CD4-positive, alpha-beta T cell (primary cell): ENCODE measurements at regions not wholly inside any gene's neighbourhood (a gene's known extent, or its start where the extent isn't known, plus 50 kb on each side); places are given as distances from the start of the nearest gene placed in this dataset.

ENCODE experiments used
- ATAC-seq: fragments of 200-7000 bp; cut with Tn5 transposase; one replicate; pipeline ENCODE4 v1.10.0; 2022; ENCODE audit warnings: mild to moderate bottlenecking; ENCODE audit not compliant: poor library complexity
- CTCF ChIA-PET: fragments of 350-600 bp; sonication (Branson Sonifier 250); formaldehyde crosslinking; loops from one replicate; lab custom pipeline; 2021; ENCODE audit warnings: antibody characterized with exemption, inconsistent platforms; lab: Charles Lee
- POLR2A ChIA-PET: fragments of 350-600 bp; sonication (Branson Sonifier 250); formaldehyde crosslinking; loops from one replicate; lab custom pipeline; 2021; ENCODE audit warnings: antibody characterized with exemption, inconsistent platforms; lab: Charles Lee
- DNase-seq, 14 experiments: peaks; one replicate each; pipeline ENCODE4 v3.0.0-alpha.2; 2013 to 2020; ENCODE audit warnings: mixed read lengths in 2 of 14
- H3K27ac ChIP-seq, 2 donors: one replicate each; pipeline versions ENCODE4 v1.5.1 to v1.7.0; 2013; ENCODE audit warnings: low read length in 2 of 2, low read depth in 1 of 2, mild to moderate bottlenecking in 1 of 2
- H3K27me3 ChIP-seq, 2 experiments: 1 replicate in 1 of 2; 2 replicates in 1 of 2; pipeline versions ENCODE4 v1.6.1 to v1.7.0; 2013; ENCODE audit warnings: low read length in 2 of 2, control low read depth in 1 of 2, mild to moderate bottlenecking in 1 of 2, moderate library complexity in 1 of 2; ENCODE audit not compliant: insufficient read depth in 2 of 2, control insufficient read depth in 1 of 2
- H3K36me3 ChIP-seq: one replicate; pipeline ENCODE4 v1.6.1; 2013; ENCODE audit warnings: low read length, control low read depth; ENCODE audit not compliant: insufficient read depth
- H3K4me1 ChIP-seq: one replicate; pipeline ENCODE4 v1.6.1; 2013; ENCODE audit warnings: low read length, control low read depth; ENCODE audit not compliant: insufficient read depth
- H3K4me3 ChIP-seq: one replicate; pipeline ENCODE4 v1.5.1; 2013; ENCODE audit warnings: mild to moderate bottlenecking, low read length, moderate library complexity
- H3K9me3 ChIP-seq, 2 experiments: 1 replicate in 1 of 2; 2 replicates in 1 of 2; pipeline versions ENCODE4 v1.6.1 to v1.7.0; 2013; ENCODE audit warnings: low read length in 2 of 2, mild to moderate bottlenecking in 2 of 2, control low read depth in 1 of 2, moderate library complexity in 1 of 2; ENCODE audit not compliant: control insufficient read depth in 1 of 2, insufficient read depth in 1 of 2
- H3K27ac Mint-ChIP-seq: one replicate; pipeline ENCODE4 v1.8.0; 2020; ENCODE audit warnings: mixed read lengths
- H3K27me3 Mint-ChIP-seq: one replicate; pipeline ENCODE4 v1.8.0; 2021; ENCODE audit warnings: mixed read lengths
- H3K36me3 Mint-ChIP-seq: one replicate; pipeline ENCODE4 v1.8.0; 2021; ENCODE audit warnings: low read depth, mixed read lengths
- H3K4me1 Mint-ChIP-seq: one replicate; pipeline ENCODE4 v1.8.0; 2021; ENCODE audit warnings: low read depth, mixed read lengths
- H3K4me3 Mint-ChIP-seq: one replicate; pipeline ENCODE4 v1.8.0; 2020; ENCODE audit warnings: mild to moderate bottlenecking, mixed read lengths
- H3K9me3 Mint-ChIP-seq: one replicate; pipeline ENCODE4 v1.8.0; 2020; ENCODE audit warnings: mixed read lengths
- intact Hi-C, 2 experiments: fragments of 100-400 bp; cut with DNase I in 1 of 2; cut with micrococcal nuclease in 1 of 2; formaldehyde crosslinking; loops; one replicate each; pipeline versions ENCODE4 v1.15.1 to v1.9.0; 2023 to 2025; cut with DNase I, micrococcal nuclease
- TF ChIP-seq, protein P1 (sequence below): fragments of 200-600 bp; IDR thresholded peaks from one replicate; pipeline ENCODE4 v1.8.0; 2022; ENCODE audit warnings: antibody characterized with exemption, mild to moderate bottlenecking

DNA sequence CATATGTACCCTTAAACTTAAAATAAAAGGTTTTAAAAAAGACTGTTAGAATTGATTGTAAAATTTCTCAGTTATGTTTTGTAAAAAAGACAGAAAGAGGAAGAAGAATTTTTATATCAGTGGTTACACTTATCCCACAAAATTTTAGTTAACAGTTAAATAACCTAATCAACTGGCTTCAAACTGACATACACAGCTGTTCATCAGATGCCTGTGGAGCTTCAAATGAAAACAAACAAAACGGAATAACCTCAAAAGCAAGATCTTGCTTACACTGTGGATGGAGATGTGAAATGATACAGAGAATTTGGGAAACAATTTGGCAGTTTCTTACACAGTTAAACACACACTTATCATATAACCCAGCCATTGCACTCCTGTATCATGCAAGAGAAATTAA, 521.0 kb downstream of the ETS1 start:
- intact Hi-C loops: loop anchor here in 1 of 2 experiments (5.0 kb wide), 1 partner anchor 34 kb away; no protein-coding TSS in a partner anchor
- H3K27ac ChIP-seq: no peak overlapping the region
- Mint-ChIP-seq H3K36me3 (no peaks in the 10 kb centered on the region), H3K27ac (no peak overlapping the region), H3K27me3 (no peaks in the 10 kb centered on the region), H3K4me1 (peaks cover 5% of the 10 kb centered on the region), H3K9me3 (no peaks in the 10 kb centered on the region), H3K4me3 (no peak overlapping the region)
- no peaks in the 10 kb centered on the region for H3K27me3 ChIP-seq
- CTCF ChIA-PET: no interaction called here
- H3K4me3 ChIP-seq: no peak overlapping the region
- POLR2A ChIA-PET: no interaction called here
- H3K36me3 ChIP-seq: no peaks in the 10 kb centered on the region
- peaks cover 0 to 4% of the 10 kb centered on the region in 2 experiments for H3K9me3 ChIP-seq
- TF ChIP-seq, protein P1, sequence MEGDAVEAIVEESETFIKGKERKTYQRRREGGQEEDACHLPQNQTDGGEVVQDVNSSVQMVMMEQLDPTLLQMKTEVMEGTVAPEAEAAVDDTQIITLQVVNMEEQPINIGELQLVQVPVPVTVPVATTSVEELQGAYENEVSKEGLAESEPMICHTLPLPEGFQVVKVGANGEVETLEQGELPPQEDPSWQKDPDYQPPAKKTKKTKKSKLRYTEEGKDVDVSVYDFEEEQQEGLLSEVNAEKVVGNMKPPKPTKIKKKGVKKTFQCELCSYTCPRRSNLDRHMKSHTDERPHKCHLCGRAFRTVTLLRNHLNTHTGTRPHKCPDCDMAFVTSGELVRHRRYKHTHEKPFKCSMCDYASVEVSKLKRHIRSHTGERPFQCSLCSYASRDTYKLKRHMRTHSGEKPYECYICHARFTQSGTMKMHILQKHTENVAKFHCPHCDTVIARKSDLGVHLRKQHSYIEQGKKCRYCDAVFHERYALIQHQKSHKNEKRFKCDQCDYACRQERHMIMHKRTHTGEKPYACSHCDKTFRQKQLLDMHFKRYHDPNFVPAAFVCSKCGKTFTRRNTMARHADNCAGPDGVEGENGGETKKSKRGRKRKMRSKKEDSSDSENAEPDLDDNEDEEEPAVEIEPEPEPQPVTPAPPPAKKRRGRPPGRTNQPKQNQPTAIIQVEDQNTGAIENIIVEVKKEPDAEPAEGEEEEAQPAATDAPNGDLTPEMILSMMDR: no peak
- ATAC-seq: no peak
- DNase-seq: no peak
- peaks cover 4% of the 10 kb centered on the region for H3K4me1 ChIP-seq

DNA sequence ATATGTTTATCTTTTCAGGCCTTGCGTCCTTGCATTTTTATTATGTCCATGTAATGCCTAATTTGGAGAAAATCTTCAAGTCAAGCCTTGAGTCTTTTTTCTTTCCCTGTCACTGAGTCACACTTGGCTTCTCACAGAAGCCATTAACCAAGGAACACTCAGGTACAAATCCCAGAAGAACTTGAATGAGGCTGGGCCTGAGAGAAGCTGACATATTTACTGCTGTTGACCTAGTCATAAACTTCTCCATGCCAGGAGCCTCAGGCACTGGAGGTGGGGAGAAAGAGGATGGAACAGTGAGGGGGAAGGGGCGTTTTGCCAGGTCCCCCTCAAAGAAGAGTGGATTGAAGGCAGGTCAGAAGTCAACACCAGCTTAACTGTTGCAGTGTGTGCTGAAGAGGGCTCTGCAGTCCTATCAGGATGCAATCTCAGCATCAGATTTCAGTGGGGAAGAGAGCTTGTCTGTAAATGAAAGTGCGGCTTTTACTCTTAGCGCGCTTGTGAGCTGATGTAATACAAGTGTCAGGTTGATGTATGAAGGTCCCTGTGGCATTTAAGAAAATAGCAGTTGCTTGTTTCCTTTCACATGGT, 526.0 kb downstream of the ETS1 start:
- Histone ChIP-seq H3K36me3 (no peaks in the 10 kb centered on the region), H3K27me3 (no peaks in the 10 kb centered on the region), H3K4me3 (no peak overlapping the region), H3K4me1 (peaks cover 12% of the 10 kb centered on the region), H3K9me3 (no peaks in the 10 kb centered on the region), H3K27ac (no peak overlapping the region)
- intact Hi-C loops: no loop called here
- peak in 1 of 14 experiments; percentile 8 for DNase-seq
- Mint-ChIP-seq H3K27me3 (no peaks in the 10 kb centered on the region), H3K4me1 (peaks cover 5% of the 10 kb centered on the region), H3K9me3 (no peaks in the 10 kb centered on the region), H3K36me3 (no peaks in the 10 kb centered on the region), H3K4me3 (no peak overlapping the region), H3K27ac (no peak overlapping the region)
- ChIA-PET POLR2A (no interaction called here), CTCF (no interaction called here)
- TF ChIP-seq, protein P1: no peak
- ATAC-seq: no peak

DNA sequence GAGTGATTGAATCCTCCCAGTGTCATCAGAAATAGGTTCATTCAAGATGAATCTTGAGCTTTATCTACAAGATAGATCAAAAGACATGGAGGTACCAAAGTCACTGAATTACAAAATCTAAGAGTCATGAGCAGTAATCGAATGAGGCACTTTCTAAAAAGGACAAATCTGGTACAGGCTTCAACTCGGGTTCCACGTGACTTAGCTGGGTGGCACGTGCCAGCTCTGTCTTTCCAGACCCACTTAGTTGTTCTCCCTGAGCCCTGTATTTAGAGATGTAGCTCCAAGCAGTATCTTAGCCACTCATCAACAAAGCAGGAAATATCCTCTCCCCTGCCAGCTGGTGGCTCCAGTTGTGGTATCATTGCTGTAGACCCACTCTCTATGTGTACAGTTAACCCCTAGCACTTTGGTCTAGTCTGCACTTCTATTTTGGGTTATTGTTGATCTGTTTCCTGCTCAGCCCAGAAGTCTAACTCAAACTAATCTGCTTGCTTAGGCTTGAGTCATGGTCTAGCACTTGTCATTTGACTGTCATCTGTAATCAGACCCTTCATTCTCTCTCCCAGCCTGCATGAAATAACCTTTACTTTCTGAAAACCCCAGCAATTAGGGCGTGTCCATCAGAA, 528.7 kb downstream of the ETS1 start:
- Mint-ChIP-seq H3K9me3 (no peaks in the 10 kb centered on the region), H3K4me1 (peaks cover 29% of the 10 kb centered on the region), H3K27ac (no peak overlapping the region), H3K36me3 (no peaks in the 10 kb centered on the region), H3K27me3 (no peaks in the 10 kb centered on the region), H3K4me3 (no peak overlapping the region)
- no peaks in the 10 kb centered on the region for H3K36me3 ChIP-seq
- TF ChIP-seq, protein P1: no peak
- POLR2A ChIA-PET: interaction anchor here (1.1 to 3.5 kb wide), 3 partner anchors 11 to 20 kb away, joined by 3 to 12 read pairs (median 3); no protein-coding TSS in a partner anchor
- no peak for DNase-seq
- H3K9me3 ChIP-seq: no peaks in the 10 kb centered on the region
- no peak overlapping the region for H3K27ac ChIP-seq
- ATAC-seq: no peak
- no peak overlapping the region for H3K4me3 ChIP-seq
- peaks cover 18% of the 10 kb centered on the region for H3K4me1 ChIP-seq
- H3K27me3 ChIP-seq: no peaks in the 10 kb centered on the region
- intact Hi-C loops: no loop called here
- CTCF ChIA-PET: interaction anchor here (0.5 to 1.0 kb wide), 3 partner anchors 19 to 23 kb away, joined by 3 to 4 read pairs (median 3); no protein-coding TSS in a partner anchor
